ENCODE measurements at regions not wholly inside any gene's neighbourhood (a gene's known extent, or its start where the extent isn't known, plus 50 kb on each side); places are given as distances from the start of the nearest gene placed in this dataset.

GRCh38 chr1:119565131-119565772 lies 58.2 kb downstream of the HSD3B1 start:
- peak; percentile 23 for DNase-seq

- DNase-seq, result no peak
Observed at GRCh38 chr1:119569095-119569494, 62.1 kb downstream of the HSD3B1 start.

Data from CD4-positive, alpha-beta T cell treated with Interferon gamma for 1 hour (primary cell).